ENCODE measurements at regions not wholly inside any gene's neighbourhood (a gene's known extent, or its start where the extent isn't known, plus 50 kb on each side); places are given as distances from the start of the nearest gene placed in this dataset.

- TF ChIP-seq CTCF (IDR thresholded peaks at IDR 0.05) (no peak), POLR2A (IDR thresholded peaks at IDR 0.05) (no peak)
These were observed 1038.9 kb upstream of the ZEB2 start for GRCh38 chr2:145558617-145559350.
